GM19467 (cell line): ENCODE measurements at regions not wholly inside any gene's neighbourhood (a gene's known extent, or its start where the extent isn't known, plus 50 kb on each side); places are given as distances from the start of the nearest gene placed in this dataset.

Experiments
- ATAC-seq: cut with Tn5 transposase; IDR thresholded peaks from one replicate; pipeline ENCODE4 v1.9.1; 2021; ENCODE audit warnings: mild to moderate bottlenecking, moderate library complexity; ENCODE audit not compliant: unreplicated experiment

DNA sequence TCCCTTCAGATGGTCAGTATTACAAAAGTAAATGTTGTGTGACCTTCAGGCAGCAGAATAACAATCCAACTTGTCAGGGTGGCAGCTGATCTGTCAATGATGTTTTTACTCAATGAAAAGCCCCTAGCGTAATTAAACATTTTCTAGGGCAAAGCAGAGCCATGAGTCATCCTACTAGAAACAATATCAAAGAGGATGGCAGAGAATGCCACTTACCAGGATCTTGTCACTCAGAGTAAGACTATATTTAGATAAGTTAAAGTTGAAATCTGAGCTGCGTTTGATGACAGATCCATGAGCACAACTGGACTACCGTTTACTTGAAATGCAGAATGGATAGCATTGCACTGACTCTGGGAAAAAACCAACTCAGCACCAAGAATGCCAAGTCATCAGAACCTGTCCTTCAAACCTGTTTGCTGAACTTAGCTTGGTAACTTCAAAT is 612.6 kb upstream of the ACVR2A start:
- ATAC-seq, result no peak

DNA sequence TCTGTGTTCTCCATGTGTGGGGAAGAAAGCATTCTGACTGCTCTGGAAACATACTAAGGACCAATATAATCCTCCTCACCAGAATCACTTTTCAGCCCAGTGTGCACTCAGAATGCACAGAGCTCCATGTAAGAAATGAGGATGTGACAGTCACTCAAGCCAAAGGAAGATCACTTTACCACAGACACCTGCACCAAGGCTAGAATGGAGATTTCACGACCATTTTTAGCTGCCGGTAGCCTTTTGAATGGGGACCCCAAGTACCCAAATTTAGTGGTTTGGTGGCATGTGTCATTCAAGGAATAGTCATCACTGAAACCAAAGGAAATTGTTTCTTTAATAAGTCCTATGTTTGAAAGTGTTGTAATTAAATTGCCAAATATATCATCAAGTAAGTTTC is 613.2 kb upstream of the ACVR2A start:
- ATAC-seq, result peak; percentile 53

DNA sequence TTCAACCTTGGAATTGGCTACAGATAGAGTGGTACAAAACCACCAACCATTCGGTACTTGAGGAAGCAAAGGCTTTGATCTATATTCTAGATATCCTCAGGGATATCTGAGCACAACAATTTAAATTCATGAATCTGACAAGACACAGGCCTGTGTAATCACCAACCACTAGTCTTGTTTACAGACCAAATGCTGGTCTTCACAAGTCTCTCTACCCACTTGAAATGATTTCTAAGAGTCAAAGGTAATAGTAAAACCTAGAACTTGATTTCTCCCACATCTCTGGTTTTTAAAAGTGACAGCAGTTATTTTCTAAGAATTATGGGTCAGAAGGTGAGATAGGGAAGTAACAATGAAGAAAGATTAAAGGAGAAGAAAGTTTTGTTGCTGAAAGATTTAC is 613.7 kb upstream of the ACVR2A start:
- no peak for ATAC-seq

DNA sequence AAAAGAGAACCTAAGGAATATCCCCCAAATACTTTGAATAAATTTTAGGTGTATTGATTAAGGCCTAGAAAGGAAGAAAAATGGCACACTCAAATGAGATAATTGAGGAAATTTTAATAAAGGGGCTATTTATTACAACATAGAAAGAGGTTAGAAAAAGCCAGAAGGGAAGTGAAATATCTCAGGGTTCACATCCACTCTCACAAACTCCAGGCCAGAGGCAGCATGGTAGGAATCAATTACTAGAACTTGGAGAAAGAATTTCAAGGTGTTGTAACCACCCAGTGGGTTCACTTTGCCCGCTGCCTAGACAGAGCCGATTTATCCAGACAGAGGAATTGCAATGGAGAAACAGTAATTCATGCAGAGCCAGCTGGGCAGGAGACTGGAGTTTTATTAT is 617.5 kb upstream of the ACVR2A start:
- no peak for ATAC-seq

DNA sequence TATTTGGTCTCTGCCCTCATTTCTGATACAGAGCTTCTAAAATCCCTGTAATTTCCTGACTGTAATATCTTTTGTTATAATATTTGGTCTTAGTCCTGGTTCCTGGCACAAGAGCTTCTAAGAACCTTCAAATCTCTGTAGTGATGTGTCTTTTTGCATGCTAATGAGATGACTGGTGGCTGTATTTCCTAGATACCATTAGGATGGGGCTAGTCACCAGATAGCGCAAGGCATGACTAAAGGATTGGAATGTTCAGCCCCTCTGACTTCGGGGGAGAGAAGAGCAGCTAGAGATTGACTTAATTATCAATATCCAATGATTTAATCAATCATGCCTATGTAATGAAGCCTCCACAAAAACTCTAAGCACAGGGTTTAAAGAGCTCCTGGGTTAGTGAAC is 620.8 kb upstream of the ACVR2A start:
- no peak for ATAC-seq

DNA sequence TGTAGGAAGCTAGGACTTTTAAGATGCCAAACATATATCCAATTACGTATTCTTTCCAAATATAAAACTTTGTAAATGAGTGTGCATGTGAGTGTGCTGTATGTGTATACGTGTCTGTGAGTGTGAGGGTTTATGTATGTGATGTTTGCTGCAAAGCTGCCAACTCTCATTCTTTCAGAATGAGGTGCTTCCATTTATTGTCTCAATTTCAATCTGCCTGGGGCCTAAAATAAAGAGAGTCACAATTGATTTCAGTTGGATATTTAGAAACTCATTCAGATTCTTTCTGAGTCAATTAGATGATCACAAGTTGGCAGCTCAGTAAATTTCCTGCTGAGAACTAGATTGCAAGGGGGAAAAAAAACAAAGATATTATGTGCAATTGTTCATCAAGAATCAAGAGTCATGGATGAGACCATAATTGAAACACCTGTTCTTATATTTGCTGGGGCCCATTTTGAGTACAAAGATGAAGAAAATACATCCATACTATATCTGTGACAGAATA is 621.2 kb upstream of the ACVR2A start:
- no peak for ATAC-seq

DNA sequence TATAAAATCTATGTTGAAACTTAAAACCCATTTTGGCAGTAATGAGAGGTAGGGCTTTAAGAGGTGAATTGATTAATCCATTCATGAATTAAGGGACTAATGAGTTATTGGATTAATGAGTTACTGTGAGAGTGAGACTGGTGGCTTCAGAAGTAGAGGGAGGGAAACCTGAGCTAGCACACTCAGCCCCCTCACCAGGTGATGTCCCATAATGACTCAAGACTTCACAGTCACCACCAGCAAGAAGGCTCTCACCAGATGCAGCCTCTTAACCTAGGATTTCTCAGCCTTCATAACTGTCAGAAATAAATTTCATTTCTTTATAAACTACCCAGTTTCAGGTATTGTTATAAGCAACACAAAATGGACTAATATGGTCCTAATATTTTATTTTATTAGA is 621.7 kb upstream of the ACVR2A start:
- no peak for ATAC-seq

DNA sequence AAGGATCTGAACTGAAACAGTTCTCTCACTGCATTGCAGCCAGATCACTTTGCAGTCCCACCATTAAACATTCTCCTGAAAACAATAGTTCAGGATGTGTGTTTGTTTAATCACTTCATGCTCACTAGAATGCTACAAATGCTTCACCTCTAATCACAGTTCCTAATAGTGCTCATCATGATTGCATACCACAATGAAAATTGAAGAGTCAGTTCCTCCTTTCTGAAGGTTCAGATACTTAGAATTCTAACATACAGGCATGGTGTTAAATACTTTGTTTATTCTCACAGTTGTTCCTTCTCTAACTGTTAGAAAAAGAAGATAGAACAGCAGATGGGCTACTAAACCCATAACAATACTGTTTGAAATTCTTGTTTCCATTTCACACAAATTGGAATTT is 622.3 kb upstream of the ACVR2A start:
- no peak for ATAC-seq

DNA sequence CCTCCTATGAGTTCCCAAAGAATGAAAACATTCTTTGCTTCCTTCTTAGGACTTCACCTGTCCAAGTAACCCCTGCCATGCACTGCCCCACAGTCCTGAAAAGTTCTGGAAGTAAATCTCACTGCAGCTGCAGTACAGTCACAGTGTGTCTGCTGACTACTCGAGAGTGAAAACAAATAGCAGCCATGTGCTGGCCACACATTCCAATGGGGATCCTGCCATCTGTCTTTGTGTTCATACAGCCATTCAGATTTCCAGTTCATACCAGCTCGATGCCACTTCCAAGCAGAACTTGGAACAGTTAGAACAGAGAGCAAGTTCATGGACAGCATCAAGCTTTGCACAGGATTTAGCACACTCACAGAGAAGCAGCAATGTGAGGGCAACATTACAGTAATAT is 629.9 kb upstream of the ACVR2A start:
- no peak for ATAC-seq

DNA sequence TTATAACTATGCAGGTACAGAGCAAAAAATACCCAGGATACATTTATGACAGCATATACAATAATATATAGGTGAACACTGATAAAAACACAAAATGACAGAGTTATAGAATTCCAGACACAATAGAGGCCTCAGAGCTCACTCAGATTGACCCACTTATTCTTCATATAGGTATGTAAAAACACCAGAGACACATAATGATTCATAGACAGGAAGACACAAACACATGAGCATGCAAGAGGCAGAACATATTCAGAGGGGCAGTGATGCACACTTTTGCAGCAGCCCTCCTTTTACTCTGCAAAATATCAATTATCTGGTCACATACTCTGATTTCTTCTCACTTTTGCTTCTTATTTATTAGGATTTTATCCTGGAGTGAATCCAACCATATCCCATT is 633.3 kb upstream of the ACVR2A start:
- no peak for ATAC-seq

DNA sequence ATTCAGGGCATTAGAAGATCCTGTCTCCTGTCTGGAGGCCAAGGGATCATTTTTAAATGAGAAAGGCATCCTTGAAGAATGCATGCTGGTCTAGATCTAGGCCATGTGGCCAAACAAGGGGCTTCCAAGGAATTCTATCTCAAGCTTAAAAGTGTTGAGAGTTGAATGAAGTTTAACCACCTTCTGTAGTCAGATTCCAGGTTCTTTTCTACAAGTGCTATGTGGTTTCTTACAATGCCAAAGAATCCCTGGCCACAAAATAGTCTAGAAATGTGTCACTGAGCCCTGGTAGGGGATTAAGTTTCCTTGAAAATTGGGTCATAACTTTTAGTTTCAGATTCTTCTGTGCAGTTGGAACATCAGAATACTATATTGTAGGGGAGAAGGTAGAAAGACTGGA is 640.7 kb upstream of the ACVR2A start:
- ATAC-seq, result no peak

DNA sequence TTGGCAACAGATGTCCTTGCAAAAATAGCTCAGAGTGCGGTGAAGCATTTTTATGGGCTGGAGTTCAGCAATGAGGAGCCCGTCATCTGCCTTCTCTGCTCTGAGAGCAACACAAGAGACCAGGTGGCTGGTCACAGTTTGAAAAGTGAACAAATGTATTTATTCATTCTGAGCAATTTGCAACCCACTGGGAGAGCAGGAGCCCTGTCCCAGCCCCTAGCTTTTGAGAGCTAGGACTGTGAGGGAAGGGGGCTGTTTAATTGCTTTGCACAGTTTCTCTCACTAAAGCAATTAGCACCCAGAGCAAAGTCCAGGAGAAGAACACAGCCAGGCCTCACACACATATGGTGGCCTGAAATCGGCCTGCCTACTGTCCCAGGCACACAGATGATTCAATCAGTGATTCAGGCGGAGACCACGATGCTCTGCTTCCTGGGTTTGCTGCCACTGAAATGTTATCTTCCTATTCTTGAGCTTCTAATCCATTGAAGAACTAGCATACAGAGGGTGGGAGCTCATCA is 646.1 kb upstream of the ACVR2A start:
- no peak for ATAC-seq

DNA sequence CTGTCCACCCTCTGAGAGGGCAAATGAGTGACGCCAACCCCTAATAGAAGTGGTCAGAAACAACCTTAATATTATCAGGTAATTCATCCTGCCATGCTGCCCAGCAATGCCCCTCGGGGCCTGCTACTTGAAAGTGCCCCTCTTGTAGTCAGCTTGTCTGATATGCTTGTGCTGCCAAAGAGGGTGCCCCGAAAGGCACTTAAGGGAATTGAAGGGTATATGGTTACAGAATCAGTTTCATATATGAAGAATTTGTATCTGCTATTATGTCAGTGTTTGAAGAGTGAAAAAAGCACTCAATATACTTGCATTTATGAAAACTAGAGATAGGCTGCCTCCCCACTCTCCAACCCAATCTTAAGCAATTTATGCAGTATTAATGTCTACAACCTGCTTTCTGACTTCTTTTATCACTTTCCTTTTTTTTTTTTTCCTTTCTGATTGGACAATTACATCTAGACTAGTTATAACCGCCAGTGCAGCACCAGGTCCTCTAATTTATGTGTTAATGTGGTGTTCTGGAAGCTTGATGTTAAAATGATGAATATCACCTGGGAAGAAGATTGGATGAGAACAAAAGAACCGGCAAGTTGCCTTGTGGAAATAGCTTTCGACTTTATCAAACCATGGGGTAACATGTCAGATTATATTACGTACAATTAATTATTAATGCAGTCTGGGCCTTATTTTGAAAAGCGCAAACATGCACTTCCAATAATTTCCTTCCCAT is 646.9 kb upstream of the ACVR2A start:
- ATAC-seq, result no peak

DNA sequence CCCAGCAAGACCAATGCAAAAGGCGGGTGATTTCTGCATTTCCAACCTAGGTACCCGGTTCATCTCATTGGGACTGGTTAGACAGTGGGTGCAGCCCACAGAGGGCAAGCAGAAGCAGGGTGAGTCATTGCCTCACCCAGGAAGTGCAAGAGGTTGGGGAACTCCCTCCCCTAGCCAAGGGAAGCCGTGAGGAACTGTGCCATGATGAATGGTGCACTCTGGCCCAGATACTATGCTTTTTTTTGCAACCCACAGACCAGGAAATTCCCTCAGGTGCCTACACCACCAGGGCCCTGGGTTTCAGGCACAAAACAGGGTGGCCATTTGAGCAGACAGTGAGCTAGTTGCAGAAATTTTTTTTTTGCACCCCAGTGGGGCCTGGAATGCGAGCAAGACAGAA is 662.6 kb upstream of the ACVR2A start:
- peak; percentile 67 for ATAC-seq

DNA sequence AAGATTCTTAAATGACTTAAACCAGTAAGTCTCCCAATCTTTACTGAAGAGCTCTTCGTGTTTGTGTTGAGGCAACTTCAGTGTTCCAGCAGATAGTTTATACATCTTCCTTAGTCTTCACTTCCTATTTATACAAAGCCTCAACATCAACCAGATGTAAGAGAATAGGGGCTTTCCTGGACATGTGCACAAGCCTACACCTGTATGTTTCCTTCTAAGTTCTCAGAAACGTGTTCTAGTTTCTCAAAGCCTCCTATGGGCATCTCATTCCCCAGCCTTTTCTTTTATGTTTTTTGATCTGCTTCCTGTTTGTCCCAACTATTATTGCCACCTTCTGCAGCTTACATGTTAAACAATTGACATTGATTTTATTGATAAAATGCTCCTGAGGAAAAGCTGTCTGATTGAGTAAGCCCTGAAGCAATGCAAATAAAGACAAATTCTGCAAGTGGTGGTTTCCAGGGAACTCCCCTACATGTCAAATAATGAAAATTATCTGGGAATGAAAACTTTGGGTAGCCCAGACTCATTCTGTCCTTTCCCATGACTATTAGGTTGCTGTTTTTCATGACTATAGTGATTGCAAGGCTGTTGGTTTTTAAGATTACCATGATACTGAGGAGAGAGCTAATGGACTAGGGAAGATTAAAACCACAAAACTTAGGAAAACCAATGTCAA is 663.3 kb upstream of the ACVR2A start:
- ATAC-seq, result peak; percentile 59

DNA sequence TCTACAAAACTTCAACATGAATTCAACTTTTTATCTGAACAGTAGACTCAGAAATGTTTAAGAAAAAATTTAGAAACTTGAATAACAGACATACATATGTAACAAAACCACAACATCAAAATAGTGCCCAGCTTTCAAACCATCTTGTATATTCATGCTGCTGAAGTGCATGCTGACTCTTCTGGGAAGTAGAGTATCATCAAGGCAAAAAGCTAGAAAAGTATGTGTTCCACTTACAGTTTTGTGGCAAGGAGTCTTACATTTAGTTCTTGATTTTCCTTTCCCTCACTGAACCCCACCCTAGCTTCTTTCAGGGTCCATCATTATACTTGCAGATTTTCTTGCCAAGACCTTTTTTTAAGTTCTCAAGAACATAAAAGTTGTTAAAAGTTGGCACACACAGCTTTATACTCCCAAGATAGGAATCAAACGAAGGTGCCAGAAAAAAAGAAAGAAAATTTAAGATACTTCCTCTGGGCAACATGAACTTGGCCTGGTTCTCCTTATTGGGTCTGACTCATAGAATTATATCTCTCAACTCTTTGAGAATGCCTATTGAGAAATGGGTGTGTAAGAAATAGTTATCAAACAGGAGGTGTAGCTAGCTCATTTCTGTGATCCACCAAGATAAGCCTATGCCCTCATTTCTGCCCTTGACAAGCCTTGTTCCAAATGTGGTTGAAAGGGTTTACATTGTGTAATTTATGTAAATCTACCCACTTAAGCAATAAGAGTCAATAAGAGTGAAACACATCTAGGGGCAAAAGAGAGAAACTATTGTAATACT is 667.6 kb upstream of the ACVR2A start:
- ATAC-seq, result no peak

DNA sequence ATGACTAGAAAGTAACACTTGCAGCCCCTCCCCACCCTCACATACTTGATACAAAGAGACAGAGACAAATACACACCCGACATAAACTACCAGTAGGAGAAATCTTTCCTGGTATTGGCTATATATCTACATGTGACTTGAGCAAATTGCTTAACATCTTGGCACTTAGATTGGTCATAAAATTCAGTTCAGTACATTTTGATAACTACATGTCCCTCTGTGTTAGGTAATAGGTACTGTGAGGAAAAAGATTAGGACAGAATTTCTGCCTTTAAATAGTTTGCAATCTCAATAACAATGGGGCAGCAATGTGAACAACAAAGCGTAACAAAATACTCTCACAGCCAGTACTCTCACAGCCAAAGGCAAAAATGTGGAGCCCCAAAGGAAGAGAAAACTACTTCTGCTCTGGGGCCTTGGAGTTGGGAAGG is 670.0 kb upstream of the ACVR2A start:
- no peak for ATAC-seq

DNA sequence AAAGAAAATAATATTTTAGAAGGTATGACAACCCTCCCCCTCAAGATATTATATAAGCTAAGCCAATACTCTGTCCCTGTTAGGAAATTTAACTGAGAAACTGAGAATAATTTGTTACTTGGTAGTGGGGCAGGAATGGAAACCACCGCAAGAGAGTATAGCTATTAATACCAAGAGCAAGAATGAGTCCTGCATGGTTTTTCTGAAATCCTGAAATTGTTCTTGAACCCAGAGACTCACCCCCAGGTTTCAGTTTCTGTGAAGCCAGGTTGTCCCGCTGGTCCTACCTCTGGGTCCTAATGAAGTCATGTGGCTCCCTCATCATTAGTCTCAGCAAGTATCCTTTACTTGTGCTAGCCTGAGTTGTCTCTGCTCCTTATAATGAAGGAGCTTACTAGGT is 671.0 kb upstream of the ACVR2A start:
- ATAC-seq, result no peak

DNA sequence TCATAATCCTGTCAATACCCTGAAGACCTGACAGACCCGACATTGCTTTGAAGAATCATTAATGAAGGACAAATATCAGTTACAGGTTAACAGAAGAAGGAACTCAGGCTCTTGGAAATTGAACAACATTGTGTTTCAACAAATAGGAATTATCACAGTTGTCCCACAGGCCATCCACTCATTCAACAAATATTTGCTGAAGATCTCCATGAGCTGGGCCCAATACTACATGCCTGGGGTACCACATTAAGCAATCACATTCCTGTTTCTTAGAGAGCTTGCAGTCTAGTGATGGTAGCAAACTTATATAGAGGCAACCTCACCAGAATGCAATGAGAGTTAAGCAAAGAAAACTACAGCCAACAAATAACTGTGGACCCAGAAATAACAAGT is 671.6 kb upstream of the ACVR2A start:
- no peak for ATAC-seq

DNA sequence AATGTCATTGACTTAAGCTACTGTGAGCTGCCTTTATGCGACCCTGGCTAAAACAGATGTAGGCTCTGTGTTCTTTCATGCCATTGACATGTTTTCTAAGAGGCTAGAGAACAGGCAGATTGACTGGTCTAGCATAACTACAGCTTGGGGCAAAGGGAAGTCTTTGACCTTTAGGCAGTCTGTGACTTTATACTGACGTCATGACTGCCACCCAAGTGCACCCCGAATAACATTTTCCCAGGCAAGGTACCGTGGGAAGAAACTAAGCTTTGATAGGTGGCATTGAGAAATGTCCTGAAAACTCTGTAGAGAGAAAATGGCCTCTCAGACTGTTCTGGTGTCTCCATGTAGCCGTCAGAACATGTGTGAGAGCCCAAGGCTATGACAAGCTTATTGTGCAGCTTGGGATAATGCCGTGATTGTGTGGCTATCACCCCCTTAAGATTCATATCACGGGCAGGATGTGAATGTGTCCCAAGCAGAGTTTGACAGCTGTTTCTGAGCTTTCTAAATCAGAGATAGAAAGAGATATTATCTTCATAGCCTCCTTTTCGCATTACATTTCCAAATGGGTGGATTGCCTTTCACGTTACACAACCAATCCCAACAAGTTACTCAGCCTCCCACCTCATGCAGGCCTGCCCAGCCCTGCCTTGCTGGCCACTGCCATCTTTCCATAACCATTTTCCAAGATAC is 672.2 kb upstream of the ACVR2A start:
- ATAC-seq, result no peak

DNA sequence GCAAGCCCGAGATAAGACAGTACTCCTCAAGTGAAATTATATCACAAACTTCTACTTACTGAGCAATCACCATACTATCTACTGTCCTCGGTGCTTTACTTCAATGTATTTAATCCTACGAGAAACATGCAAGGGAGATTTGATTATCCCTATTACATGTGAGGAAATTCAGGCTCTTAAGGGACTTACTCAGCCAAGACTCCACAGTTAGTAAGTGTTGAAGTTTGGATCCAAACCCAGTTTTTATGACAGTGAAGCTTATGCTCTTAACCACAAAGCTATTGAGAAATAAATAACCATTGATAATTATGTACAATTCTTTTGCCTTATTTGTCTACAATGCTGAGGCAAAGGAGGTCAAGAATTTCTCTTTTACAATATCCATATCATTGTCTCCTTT is 672.9 kb upstream of the ACVR2A start:
- ATAC-seq, result no peak
